Posterior cingulate gyrus (tissue), 11 donors: ENCODE measurements at regions not wholly inside any gene's neighbourhood (a gene's known extent, or its start where the extent isn't known, plus 50 kb on each side); places are given as distances from the start of the nearest gene placed in this dataset.
A peak's percentile ranks its signal among the peaks of the same experiment; 100 is the strongest.

Source experiments
- DNase-seq, 10 donors: peaks; one replicate each; pipeline versions ENCODE4 v3.0.0 to v3.0.0-alpha.2; 2020 to 2021; ENCODE audit warnings: mixed read lengths in 3 of 10
- intact Hi-C: fragments of 100-400 bp; cut with DNase I; formaldehyde crosslinking; loops from one replicate; pipeline ENCODE4 v1.15.1; 2023

DNA sequence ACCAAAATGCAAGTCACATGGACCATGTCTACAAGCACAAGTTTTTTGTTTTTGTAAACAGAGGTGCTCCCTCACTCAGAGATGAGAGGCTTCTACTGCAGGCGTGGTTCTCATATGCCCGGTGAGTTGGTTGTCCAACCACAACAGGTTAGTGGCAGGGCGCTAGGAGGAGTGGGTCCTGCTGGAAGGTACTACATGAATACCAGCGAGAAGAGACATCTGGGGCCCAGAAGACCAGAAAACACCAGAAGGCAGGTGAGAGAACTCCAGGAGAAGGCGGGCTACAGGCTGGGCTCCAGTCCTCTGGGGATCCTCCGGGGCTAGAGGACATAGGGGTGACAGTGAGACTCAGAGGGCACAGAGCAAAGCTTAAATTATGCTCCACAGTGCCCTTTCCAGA lies 366.5 kb downstream of the MATN1 start:
- DNase-seq = no peak
- intact Hi-C loops = no loop called here

DNA sequence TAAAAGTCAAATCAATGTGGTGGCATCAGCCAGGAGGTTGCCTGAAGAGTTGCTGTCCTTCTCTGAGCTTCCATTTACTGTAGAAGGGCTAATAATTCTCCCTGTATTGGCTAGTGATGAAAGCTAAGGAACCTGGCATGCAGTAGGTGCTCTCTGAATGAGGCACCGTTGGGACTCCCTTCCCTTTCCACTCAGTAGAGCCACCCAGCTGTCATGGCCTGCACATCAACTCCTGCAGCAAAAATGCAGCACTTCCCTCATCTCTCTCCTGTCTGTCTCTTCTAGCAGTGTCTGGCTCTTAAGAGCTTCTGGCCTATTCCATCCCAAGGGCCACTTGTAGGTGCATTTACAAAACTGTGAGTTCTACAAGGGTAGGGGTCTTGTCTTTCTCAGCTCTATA lies 369.0 kb downstream of the MATN1 start:
- no peak for DNase-seq
- intact Hi-C loops = no loop called here

DNA sequence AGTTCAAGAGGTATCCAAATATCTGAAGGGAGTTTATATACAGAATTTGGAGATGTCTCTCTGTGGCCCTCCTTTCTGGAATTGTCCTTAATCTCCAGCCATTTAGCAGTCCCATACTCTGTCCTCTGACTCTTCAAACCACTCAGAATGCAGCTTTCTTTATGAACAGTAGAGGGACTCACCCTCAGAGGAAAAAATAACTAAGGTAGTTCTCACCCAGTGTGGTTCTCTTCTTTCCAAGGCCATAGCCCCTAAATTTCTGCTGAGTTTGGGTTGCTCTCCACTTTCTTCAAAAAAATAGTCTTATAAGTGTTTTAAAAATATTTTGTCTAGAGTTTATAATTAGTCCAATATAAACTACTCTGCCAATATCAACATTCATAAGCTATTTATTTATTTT lies 369.7 kb downstream of the MATN1 start:
- no peak for DNase-seq
- intact Hi-C loops = no loop called here

DNA sequence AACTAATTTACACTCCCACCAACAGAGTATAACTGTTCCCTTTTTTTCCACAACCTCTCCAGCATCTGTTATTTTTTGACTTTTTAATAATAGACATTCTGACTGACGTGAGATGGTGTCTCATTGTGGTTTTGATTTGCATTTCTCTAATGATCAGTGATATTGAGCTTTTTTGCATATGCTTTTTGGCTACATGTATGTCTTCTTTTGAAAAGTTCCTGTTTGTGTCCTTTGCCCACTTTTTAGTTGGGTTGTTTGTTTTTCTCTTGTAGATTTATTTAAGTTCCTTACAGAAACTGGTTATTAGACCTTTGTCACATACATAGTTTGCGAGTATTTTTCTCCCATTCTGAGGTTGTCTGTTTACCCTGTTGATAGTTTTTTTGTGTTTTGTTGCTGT lies 375.2 kb downstream of the MATN1 start:
- intact Hi-C loops = no loop called here
- no peak for DNase-seq

DNA sequence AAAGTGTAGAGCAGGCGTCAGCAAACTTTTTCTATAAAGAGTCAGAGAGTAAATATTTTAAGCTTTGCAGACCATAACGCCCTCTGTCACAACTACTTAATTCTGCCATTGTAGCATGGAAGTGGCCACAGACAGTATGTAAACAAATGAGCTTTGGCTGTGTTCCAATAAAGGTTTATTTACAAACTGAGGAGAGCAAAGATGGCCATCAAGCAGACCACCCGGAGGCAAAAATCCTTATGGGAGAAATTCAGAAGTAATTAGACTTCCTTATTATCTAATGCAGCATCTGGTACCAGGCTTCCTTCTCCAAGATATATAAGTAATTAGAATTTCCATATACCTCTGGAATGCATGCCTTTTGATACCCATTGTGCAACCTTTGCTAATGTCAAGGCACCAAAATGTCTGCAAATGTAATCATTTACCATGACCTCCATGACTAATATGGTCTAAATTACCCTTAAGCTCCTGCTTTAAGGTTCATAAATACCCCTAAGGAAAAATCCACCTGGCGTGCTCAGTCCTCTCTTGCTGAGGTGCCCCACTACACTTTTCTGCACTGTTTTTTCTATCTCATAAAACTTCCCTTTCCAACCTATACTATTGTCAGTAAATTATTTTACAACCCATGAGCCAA lies 377.8 kb downstream of the MATN1 start:
- peak in 1 of 10 donors; percentile 7 for DNase-seq
- intact Hi-C loops = no loop called here

DNA sequence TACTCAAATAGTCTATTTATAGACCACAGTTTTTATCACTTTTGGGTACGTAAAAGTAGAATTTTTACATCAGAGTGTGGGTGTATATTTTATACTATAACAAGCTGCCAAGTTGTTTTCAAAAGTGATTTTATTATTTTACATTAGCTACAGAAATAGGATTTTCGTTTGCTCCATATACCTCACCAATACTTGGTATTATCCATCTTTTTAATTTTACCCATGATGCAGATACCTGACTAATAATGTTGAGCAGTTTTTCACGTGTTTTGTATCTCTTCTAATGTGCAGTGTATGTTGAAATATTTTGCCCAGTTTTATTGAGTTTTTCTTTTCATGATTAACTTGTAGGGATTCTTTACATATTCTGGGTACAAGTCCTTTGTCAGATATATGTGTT lies 379.8 kb downstream of the MATN1 start:
- no peak for DNase-seq
- intact Hi-C loops = no loop called here

DNA sequence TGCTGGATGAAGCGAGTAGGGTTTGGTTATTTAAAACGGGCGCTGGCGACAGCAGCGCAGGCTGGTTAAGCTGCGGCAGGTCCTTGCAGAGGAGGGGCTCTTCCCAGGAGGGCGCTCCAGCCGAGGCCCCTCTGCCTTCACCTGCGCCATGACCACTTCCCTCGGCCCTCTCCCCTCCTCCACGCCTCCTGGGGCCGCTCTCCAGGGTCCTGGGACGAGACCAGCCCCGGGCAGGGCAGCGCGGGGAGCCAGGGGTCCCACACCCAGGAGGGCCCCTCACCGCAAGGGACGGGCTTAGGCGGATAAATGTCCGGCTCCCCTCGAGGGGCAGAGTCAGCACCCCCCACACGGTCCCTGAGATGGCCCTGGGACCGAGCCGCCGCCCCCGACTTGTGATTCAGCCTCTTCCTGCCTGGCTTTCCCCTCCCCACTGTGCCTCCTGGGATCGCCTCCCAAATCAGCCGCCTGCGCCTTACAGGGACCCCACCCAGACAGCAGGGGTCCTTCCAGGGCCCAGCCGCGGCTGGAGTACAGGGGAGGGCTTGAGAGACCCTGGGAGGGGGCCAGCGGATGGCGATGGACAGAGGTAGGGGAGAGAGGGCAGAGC lies 380.7 kb downstream of the MATN1 start:
- peak in 1 of 10 donors; percentile 57 for DNase-seq
- intact Hi-C loops = no loop called here

DNA sequence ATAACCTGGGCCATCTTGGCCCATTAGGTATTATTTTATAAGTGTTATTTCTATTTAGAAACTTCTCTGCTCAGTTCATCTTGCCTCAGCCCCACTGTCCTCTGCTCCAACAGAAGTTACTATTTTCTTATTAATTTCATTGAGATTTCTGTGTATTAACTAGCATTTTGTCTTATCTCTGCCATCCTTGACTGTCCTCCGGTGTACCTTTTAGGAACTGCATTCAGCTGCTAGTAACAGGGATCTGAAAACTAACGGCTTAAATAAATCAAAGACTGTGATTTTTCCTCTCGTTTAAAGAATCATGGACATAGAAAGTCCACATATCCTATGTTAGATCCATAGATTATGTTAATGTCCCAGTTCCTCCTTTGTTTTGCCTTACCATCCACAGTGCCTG lies 382.5 kb downstream of the MATN1 start:
- intact Hi-C loops = no loop called here
- DNase-seq = no peak

DNA sequence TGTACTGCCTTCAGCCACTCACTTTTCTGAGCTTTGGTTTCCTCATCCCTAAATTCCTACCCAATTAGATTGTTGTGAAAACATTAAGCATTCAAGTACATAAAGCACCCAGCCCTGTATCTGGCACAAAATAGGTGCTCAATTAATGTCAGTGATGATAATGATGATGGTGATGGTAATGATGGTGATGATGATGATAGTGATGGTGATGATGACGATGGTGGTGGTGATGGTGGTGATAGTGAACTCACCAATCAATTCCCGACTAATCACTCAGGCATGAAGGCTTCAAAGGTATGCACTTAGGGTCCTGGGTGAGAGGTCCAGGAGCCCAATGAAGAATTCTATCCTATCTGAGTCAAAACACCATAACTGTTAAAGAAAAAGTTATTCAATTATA lies 383.5 kb downstream of the MATN1 start:
- intact Hi-C loops = no loop called here
- no peak for DNase-seq

DNA sequence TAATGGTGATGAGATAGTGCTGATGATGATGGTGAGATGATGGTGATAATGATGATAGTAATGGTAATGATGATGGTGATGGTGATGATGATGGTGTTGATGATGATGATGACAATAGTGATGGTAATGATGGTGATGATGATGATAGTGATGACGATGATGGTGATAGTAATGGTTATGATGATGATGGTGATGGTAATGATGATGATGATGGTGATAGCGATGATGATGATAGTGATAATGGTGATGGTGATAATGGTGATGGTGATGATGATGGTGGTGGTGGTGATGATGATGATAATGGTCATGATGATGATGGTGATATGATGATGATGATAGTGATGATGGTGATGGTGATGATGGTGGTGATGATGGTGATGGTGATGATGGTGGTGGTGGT lies 384.6 kb downstream of the MATN1 start:
- DNase-seq = no peak
- intact Hi-C loops = no loop called here

DNA sequence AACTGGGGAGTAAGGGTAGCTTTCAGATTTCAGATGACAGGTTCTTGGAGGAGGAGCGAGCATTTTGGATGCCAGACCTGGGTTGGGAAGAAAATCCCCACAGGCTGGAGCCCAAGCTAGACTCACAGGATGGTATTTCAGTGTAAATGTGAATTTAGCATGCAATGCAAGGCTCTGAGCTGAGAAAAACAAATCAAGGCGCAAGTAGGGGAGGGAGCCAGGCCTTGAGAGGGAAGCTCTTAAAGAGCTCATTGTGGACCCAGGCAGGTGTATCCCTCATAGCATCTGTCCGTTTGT lies 386.1 kb downstream of the MATN1 start:
- DNase-seq = no peak
- intact Hi-C loops = no loop called here

DNA sequence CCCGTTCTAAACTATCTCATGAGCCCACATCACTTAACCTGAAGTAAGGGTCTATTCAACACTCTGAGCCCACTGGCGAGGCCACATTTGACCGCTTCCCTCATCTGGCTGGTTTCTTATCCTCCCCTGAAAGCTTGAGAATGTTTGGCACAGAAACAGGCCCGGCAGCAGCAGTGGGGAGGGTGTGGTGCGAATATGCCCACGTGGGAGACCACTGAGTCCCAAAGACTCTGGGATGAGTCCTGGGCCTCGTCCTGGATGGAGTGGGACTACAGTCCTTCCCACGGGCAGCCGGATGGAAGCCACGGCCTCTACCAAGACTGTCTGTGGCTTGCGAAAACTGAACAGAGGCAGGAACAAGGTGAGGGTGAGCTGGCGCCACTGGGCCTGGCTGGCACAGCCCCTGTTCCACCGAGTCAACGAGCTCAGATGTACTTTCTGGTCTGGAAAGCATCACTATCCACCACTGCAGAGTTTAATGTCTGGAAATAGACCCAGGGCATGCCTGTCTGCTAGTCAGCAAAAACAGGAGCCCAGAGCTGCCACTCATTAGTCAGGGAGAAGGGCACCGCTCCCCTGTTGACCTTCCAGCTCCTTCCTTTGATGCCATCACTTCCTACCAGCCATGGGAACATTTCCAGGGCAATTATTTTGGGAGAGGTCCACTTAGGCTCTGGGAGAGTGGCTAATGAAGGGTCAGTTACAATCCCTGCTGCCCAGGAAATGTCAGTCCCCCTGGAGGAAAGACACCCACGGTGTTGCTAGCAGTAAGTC lies 386.6 kb downstream of the MATN1 start:
- DNase-seq = peak in 2 of 10 donors; percentile 10 to 46
- intact Hi-C loops = no loop called here

DNA sequence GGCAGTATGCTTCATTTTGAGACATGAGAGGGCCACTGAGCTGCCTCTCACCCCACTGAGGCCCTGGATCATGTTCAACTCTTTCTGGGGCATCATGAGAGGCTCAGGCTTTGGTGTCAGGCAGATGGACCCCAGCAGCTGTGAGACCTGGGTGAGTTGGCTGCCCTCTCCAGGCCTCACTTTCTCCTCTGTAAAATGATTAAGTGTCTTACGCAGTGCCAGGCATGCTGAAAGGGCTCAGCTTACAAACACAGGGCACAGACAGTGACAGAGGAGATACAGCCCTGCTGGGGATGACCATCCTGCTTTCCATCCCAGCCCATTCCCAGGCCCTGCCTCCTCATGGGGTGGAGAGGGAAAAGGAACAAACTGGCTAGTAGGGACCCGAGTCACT lies 387.4 kb downstream of the MATN1 start:
- DNase-seq = peak in 1 of 10 donors; percentile 54
- intact Hi-C loops = no loop called here

DNA sequence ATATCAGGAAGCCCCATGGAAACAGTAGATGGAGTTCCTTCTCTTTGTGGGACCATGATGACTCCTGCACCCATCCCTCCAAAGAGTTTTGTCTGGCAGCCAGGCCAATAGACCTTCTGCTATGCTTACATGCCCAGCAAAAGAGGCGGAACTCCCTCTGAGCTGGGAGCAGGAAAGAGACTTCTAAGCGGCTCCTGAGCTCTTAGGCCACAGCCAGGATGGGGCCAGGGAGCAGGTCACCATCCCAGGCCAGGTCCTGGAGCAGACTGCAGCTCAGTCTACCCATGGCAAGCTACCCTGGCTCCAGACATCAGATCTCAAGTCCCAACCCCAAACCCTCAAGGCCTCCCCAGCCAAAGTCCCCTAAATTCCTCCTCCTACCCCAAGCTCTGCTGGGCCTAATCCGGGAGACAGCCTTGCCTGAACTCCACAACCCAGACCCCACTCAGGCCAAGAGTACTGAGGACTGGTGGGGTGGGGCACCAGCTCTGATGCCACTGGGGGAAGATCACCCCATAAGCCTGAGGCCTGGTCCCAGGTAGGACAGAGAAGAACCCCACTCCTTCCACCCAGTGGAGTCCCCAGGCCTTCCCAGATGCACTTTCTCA lies 387.9 kb downstream of the MATN1 start:
- intact Hi-C loops = no loop called here
- DNase-seq = peak in 1 of 10 donors; percentile 52

DNA sequence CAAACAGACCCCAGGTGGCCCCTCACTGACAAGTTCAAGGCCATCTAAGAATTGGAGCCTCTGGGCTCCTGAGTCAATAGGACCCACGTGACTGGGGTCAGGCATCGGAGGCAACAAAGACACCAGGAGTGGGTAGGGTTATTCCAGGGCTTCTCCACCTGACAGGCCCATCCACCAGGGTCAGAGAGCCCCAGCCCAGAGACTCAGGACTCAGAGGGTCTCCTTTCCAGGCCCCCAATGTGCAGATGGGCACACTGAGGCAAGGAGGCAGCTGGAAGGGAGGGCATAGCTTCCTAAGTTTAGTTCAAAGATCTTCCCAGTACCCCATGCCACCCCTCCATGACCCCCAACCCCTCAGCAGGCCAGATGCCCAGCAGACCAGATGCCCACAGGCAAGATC lies 388.6 kb downstream of the MATN1 start:
- intact Hi-C loops = no loop called here
- DNase-seq = peak in 1 of 10 donors; percentile 36

DNA sequence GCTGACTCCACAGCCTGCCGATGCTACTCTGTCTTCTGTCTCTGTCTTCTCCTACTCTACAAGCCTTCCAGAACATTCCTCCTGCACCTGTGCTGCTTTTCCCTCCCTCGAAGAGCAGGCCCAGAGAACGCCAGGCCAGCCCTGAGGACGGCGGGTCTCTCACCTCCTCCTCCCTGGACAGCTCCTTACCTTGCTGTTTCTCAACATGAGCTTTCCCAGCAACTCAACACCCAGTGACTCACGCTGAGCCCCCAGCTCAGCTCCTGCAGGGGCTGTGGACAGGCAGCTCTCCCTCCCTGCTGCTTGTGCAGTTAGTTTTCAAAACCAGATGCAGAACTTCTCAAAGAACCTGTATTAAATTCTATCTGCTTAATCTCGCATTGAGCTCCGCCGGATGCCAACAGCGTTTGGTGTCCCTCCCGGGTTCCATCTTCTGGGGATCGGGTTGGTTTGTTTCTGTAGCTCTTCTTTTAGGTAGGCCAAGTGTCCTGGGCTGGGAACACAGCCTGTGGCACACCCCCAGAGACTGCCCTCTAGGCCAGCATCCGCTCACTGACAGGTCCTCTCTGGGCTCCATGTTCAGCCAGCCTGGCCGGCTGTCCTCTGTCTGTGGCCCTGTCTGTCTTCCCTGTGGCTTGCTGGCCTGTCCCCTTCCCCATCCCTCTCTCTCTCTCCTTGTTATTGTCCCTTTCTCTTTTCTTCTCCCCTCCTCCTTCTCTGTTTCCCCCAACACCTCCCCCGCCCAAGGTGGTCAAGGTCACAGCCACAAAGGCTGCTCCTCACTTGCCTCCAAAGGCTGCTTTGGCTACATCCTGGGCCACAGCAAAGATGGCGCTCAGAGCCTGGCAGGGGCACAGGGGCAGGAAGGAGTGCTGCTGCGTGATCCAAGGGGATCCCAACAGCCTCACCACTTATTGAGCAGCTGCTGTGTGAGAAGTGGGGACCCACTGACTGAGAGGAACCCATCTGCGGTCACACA lies 391.0 kb downstream of the MATN1 start:
- no peak for DNase-seq
- intact Hi-C loops = no loop called here

DNA sequence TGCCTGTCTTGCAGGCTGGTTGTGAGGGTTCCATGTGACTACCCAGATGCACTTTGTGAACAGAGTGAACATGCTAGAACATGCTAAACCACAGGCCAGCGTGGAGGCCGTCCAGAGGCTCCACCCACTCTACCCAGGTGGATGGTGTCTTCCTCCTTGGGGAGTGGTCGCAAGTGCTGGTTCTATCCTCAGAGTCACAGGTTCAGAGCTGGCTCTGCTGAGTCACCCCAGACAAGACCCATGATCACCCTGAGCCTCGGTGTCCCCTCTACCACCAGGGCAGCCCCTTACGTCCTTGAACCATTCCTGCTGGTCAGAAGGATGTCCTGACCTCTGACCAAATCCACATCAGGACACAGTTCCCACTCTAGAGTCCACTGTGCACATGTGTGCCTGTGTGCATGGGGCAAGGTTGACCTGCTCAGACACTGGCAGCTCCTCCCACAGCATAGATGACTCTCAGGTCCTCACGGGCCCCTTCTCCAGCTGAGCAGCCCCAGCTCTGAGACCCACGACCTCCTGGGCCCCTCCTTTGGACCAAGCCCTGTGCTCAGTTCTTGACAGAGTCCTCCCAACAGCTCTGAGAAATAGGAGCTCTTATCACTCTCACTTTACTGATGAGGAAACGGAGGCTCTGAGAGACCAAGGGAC lies 391.8 kb downstream of the MATN1 start:
- peak in 1 of 10 donors; percentile 57 for DNase-seq
- intact Hi-C loops = no loop called here

DNA sequence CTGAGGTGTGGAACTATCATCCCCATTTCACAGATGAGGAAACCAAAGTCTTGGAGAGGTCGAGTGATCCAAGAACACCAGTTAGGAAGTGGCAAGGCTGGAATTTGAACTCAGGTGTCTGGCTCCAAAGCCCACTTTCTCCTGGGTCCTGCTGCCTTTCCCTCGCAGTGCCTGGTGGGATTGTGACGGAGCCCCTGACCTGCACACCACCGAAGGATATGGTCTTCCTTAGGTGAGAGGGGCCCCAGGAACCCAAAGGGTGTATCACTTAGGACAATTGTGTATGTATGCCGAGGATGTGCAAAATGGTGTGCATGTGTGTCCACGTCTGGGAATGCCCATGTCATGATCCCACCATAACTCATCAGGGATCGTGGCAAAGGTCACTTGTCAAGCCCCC lies 392.7 kb downstream of the MATN1 start:
- intact Hi-C loops = no loop called here
- DNase-seq = peak in 1 of 10 donors; percentile 59

DNA sequence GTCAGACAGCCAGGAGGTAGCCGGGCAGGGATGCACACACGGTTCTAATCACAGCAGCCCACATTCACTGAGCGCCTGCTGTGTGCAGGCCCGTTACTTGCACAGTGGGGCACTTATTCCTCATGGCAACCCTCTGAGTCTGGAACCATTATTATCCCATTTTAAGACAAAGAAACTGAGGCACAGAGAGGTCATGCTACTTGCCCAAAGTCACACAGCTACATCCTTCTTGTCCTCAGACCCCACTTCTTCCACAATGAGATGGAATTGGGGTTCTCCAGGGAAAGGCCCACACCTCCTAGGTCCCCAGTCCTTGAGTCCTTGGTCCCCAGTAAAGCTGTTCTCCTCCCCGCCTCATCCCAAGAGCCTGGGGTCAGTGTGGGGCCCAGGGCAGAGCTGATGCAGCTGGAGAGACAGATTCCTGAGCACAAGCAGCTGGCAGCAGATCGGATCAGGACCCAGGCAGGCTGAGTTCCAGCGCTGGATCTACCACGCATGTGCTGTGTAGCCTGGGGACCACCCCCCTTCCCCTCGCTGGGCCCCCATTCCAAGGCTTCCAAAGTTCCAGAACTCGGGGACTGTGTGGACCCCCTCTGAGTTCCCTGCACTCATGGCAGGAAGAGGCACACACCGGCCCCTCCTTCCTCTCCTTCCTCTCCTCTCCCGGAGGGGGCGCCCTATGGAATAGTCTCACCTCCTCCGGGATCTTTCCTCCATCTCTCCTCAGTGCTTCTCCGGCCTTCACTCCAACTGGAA lies 393.4 kb downstream of the MATN1 start:
- peak in 2 of 10 donors; percentile 25 to 56 for DNase-seq
- intact Hi-C loops = no loop called here
